ENCODE measurements at regions not wholly inside any gene's neighbourhood (a gene's known extent, or its start where the extent isn't known, plus 50 kb on each side); places are given as distances from the start of the nearest gene placed in this dataset.

DNA sequence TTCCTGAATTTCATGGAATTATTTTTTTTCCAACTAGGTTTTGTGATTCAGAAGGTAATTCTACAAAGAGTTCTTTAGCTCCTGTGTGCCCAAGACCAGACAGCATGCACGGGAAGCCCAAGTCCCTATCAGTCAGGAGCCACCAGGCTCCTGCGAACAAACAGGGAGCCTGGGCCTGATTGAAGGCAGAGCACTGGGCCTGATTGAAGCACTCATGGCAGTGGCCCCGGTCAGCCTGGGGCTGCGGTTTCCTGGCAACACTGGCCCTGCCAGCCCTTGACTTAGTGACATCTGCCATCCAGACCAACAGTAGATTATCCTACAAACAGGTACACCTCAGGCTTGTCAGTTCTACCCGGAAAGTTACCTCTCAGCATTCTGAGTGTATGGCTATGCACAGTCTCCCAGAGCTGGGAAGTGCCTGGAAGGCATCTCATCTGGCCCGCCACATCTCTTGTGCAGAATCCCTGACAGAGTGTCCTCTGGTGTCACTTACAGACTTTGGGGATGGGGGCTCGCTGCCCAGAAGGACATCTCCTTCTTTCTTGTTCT, 133.8 kb downstream of the VEGFA start:
- no peak overlapping the region for H2BK15ac ChIP-seq (ENCODE audit: low read depth, low read length)
- H3K27ac ChIP-seq (ENCODE audit: insufficient read length, low read depth, low read length), result no peak overlapping the region
- no peak overlapping the region for H2AK5ac ChIP-seq (ENCODE audit: insufficient read length, low read length)
- peaks cover 3 to 14% of the 10 kb centered on the region in 2 experiments for H3K4me1 Mint-ChIP-seq
- H4K5ac ChIP-seq (ENCODE audit: insufficient read length, low read depth, low read length), result no peak overlapping the region
- H2BK12ac ChIP-seq (ENCODE audit: insufficient read length, low read depth, low read length), result no peak overlapping the region
- H3K18ac ChIP-seq (ENCODE audit: insufficient read length, low read depth, low read length), result no peak overlapping the region
- no peaks in the 10 kb centered on the region; a peak in 1 of 7 replicates for H3K36me3 Mint-ChIP-seq (ENCODE audit: insufficient read depth in 1 of 3, low read depth in 3 of 3)
- no peaks in the 10 kb centered on the region for H3K79me1 ChIP-seq (ENCODE audit: insufficient read depth, low read depth, low read length, poor library complexity, severe bottlenecking)
- H3K4ac ChIP-seq (ENCODE audit: low read depth, low read length), result no peak overlapping the region
- no peak overlapping the region for H2BK5ac ChIP-seq (ENCODE audit: insufficient read length, low read length)
- no peak overlapping the region for H2BK120ac ChIP-seq (ENCODE audit: low read depth, low read length, poor library complexity, severe bottlenecking)
- WGBS (ENCODE audit: extremely low coverage, insufficient read length, low lambda C conversion rate), result no CpG with 5 or more reads among the region's 7 CpGs
- no peak for TF ChIP-seq CTCF (conservative IDR thresholded peaks at IDR 0.05)
- H2AFZ ChIP-seq (ENCODE audit: low read length), result no peak overlapping the region
- H4K8ac ChIP-seq (replicated peaks; ENCODE audit: insufficient read length, low read depth, low read length), result no peak overlapping the region
- no peak overlapping the region for H3K4me2 ChIP-seq (ENCODE audit: insufficient read depth, insufficient read length, low read length)
- H3K27me3 Mint-ChIP-seq (ENCODE audit: low read depth), result peaks cover 2% of the 10 kb centered on the region; the same call in 1 of the 2 replicates
- H3K27me3 ChIP-seq (ENCODE audit: insufficient read depth, low read length), result no peaks in the 10 kb centered on the region
- H3K23ac ChIP-seq (ENCODE audit: insufficient read length, low read depth, low read length), result no peak overlapping the region
- no peaks in the 10 kb centered on the region for H3K4me1 ChIP-seq (ENCODE audit: insufficient read depth, low read length)
- no peaks in the 10 kb centered on the region for H3K79me2 ChIP-seq (ENCODE audit: insufficient read depth, low read length)
- no peaks in the 10 kb centered on the region for H3K23me2 ChIP-seq (ENCODE audit: insufficient read length, low read depth, low read length, poor library complexity, severe bottlenecking)
- no peak overlapping the region for H2BK20ac ChIP-seq (ENCODE audit: low read depth, low read length, poor library complexity, severe bottlenecking)
- no peak overlapping the region for H3K56ac ChIP-seq (ENCODE audit: insufficient read length, low read depth, low read length)
- no peak for DNase-seq
- H3K9ac ChIP-seq (ENCODE audit: extremely low read depth, insufficient read length, low read length), result no peak overlapping the region
- H3K27ac Mint-ChIP-seq, result no peak overlapping the region
- H3T11ph ChIP-seq (ENCODE audit: low read length), result no peak overlapping the region
- no peaks in the 10 kb centered on the region for H4K20me1 ChIP-seq (ENCODE audit: control insufficient read depth, insufficient read depth, insufficient read length)
- no peak overlapping the region for H3K4me3 Mint-ChIP-seq
- no peaks in the 10 kb centered on the region for H3K9me3 ChIP-seq (ENCODE audit: control insufficient read depth, low read depth, low read length)
- no peak overlapping the region for H3K14ac ChIP-seq (ENCODE audit: insufficient read depth, low read length)
- H3K9me3 Mint-ChIP-seq, result no peaks in the 10 kb centered on the region; a peak in 1 of 5 replicates
- H4K91ac ChIP-seq (ENCODE audit: insufficient read length, low read depth, low read length), result no peak overlapping the region
